GM23338 (cell line): ENCODE measurements at regions not wholly inside any gene's neighbourhood (a gene's known extent, or its start where the extent isn't known, plus 50 kb on each side); places are given as distances from the start of the nearest gene placed in this dataset.
A peak's percentile ranks its signal among the peaks of the same experiment; 100 is the strongest.

Source experiments
- ATAC-seq: fragments of 200-7000 bp; cut with Tn5 transposase; 3 replicates; pipeline ENCODE4 v1.9.1; 2020
- DNase-seq: peaks from one replicate; pipeline ENCODE4 v3.0.0-alpha.2; 2015; ENCODE audit warnings: low spot score
- H2AFZ ChIP-seq: fragments of 200-600 bp; sonication (generic); 2 replicates; pipeline ENCODE4 v1.8.0; 2016; ENCODE audit warnings: antibody characterized with exemption, mild to moderate bottlenecking, moderate library complexity
- H3F3A ChIP-seq: fragments of 200-600 bp; sonication (generic); replicated peaks from 2 replicates; pipeline ENCODE4 v1.8.0; 2017; ENCODE audit warnings: antibody characterized with exemption, mixed run types, low read depth
- H3K27ac ChIP-seq: fragments of 200-600 bp; sonication (generic); 2 replicates; pipeline ENCODE4 v1.6.1; 2016; ENCODE audit warnings: low read depth
- H3K27me3 ChIP-seq: fragments of 200-600 bp; sonication (generic); 2 replicates; pipeline ENCODE4 v1.8.0; 2016; ENCODE audit warnings: mild to moderate bottlenecking, mixed run types, moderate library complexity; ENCODE audit not compliant: insufficient read depth
- H3K36me3 ChIP-seq: fragments of 200-600 bp; sonication (generic); 2 replicates; pipeline ENCODE4 v1.8.0; 2016; ENCODE audit warnings: mild to moderate bottlenecking; ENCODE audit not compliant: insufficient read depth
- H3K4me1 ChIP-seq: fragments of 200-600 bp; sonication (generic); 2 replicates; pipeline ENCODE4 v1.8.0; 2016; ENCODE audit warnings: mild to moderate bottlenecking, moderate library complexity; ENCODE audit not compliant: insufficient read depth
- H3K4me2 ChIP-seq: fragments of 200-600 bp; sonication (generic); 2 replicates; pipeline ENCODE4 v1.7.1; 2017; ENCODE audit warnings: mixed run types
- H3K4me3 ChIP-seq: fragments of 200-600 bp; sonication (generic); 2 replicates; pipeline ENCODE4 v1.6.1; 2016; ENCODE audit warnings: mixed run types
- H3K79me2 ChIP-seq: fragments of 200-600 bp; sonication (generic); replicated peaks from 2 replicates; pipeline ENCODE4 v1.8.0; 2017; ENCODE audit warnings: mild to moderate bottlenecking; ENCODE audit not compliant: insufficient read depth
- H3K9me2 ChIP-seq: fragments of 200-600 bp; sonication (generic); 2 replicates; pipeline ENCODE4 v1.8.0; 2017; ENCODE audit not compliant: insufficient read depth
- H4K20me1 ChIP-seq: fragments of 200-600 bp; sonication (generic); replicated peaks from 2 replicates; pipeline ENCODE4 v1.8.0; 2017; ENCODE audit warnings: mild to moderate bottlenecking; ENCODE audit not compliant: insufficient read depth
- H3K27ac Mint-ChIP-seq: 2 replicates; pipeline ENCODE4 v1.8.0; 2020; ENCODE audit warnings: inconsistent platforms, mild to moderate bottlenecking, moderate library complexity, mixed read lengths
- H3K27me3 Mint-ChIP-seq: 3 replicates; pipeline ENCODE4 v1.8.0; 2022; ENCODE audit warnings: low read depth, mild to moderate bottlenecking, moderate library complexity, mixed read lengths, inconsistent platforms; ENCODE audit not compliant: insufficient read depth, poor library complexity
- H3K36me3 Mint-ChIP-seq: 3 replicates; pipeline ENCODE4 v1.8.0; 2021; ENCODE audit warnings: low read depth, mild to moderate bottlenecking, inconsistent platforms, moderate library complexity, mixed read lengths
- H3K4me1 Mint-ChIP-seq: 3 replicates; pipeline ENCODE4 v1.8.0; 2020; ENCODE audit warnings: mild to moderate bottlenecking, inconsistent platforms, mixed read lengths
- H3K4me3 Mint-ChIP-seq: 3 replicates; pipeline ENCODE4 v1.8.0; 2021; ENCODE audit warnings: moderate library complexity, mild to moderate bottlenecking, inconsistent platforms, mixed read lengths
- H3K9me3 Mint-ChIP-seq: 3 replicates; pipeline ENCODE4 v1.8.0; 2020; ENCODE audit warnings: moderate library complexity, mild to moderate bottlenecking, inconsistent platforms, mixed read lengths
- CREB1 ChIP-seq: fragments of 250-450 bp; sonication (Bioruptor Pico); IDR thresholded peaks from 2 replicates; pipeline ENCODE4 v1.5.0; 2020; ENCODE audit warnings: low read depth, mild to moderate bottlenecking, moderate library complexity
- EZH2 ChIP-seq: fragments of 200-600 bp; sonication (generic); IDR thresholded peaks from one replicate; pipeline ENCODE4 v1.8.0; 2017; ENCODE audit warnings: antibody characterized with exemption, mild to moderate bottlenecking, low read depth; ENCODE audit not compliant: unreplicated experiment
- EZH2phosphoT487 ChIP-seq: fragments of 200-600 bp; sonication (generic); IDR thresholded peaks from one replicate; pipeline ENCODE4 v1.8.1; 2018; ENCODE audit warnings: antibody characterized with exemption; ENCODE audit not compliant: unreplicated experiment
- JUNB ChIP-seq: IDR thresholded peaks from one replicate; pipeline ENCODE4 v1.6.1; 2016; ENCODE audit warnings: antibody characterized with exemption; ENCODE audit not compliant: unreplicated experiment
- NANOG ChIP-seq: IDR thresholded peaks from 2 replicates; pipeline ENCODE4 v1.6.1; 2016; ENCODE audit warnings: antibody characterized with exemption, borderline replicate concordance
- POLR2AphosphoS5 ChIP-seq: IDR thresholded peaks from 2 replicates; pipeline ENCODE4 v1.6.1; 2016; ENCODE audit warnings: antibody characterized with exemption, low read depth
- STAT1 ChIP-seq: IDR thresholded peaks from one replicate; pipeline ENCODE4 v1.6.1; 2016; ENCODE audit warnings: antibody characterized with exemption; ENCODE audit not compliant: unreplicated experiment
- ZNF114 ChIP-seq: fragments of 250-450 bp; sonication (Bioruptor Pico); IDR thresholded peaks from 2 replicates; pipeline ENCODE4 v1.5.0; 2020; ENCODE audit warnings: mild to moderate bottlenecking, moderate library complexity
- ZNF331 ChIP-seq: fragments of 250-450 bp; sonication (Bioruptor Pico); IDR thresholded peaks from 2 replicates; pipeline ENCODE4 v1.5.0; 2020; ENCODE audit warnings: low read depth, mild to moderate bottlenecking, moderate library complexity
- TF ChIP-seq, protein P1 (sequence below): IDR thresholded peaks from one replicate; pipeline ENCODE4 v1.6.1; 2018; ENCODE audit warnings: antibody characterized with exemption; ENCODE audit not compliant: unreplicated experiment
- TF ChIP-seq, protein P2 (sequence below): IDR thresholded peaks from 2 replicates; pipeline ENCODE4 v1.6.1; 2016; ENCODE audit warnings: antibody characterized with exemption
- TF ChIP-seq, protein P3 (sequence below): fragments of 250-450 bp; sonication (Bioruptor Pico); IDR thresholded peaks from 2 replicates; pipeline ENCODE4 v1.5.0; 2020; ENCODE audit warnings: mild to moderate bottlenecking, moderate library complexity
- TF ChIP-seq, protein P4 (sequence below), 2 experiments: fragments of 200-600 bp in 1 of 2; sonication (generic) in 1 of 2; conservative IDR thresholded peaks; 2 replicates each; pipeline versions ENCODE4 v1.5.1 to v1.6.1; 2016 to 2017; ENCODE audit warnings: antibody characterized with exemption in 2 of 2, low read depth in 2 of 2, mild to moderate bottlenecking in 2 of 2, moderate library complexity in 1 of 2

DNA sequence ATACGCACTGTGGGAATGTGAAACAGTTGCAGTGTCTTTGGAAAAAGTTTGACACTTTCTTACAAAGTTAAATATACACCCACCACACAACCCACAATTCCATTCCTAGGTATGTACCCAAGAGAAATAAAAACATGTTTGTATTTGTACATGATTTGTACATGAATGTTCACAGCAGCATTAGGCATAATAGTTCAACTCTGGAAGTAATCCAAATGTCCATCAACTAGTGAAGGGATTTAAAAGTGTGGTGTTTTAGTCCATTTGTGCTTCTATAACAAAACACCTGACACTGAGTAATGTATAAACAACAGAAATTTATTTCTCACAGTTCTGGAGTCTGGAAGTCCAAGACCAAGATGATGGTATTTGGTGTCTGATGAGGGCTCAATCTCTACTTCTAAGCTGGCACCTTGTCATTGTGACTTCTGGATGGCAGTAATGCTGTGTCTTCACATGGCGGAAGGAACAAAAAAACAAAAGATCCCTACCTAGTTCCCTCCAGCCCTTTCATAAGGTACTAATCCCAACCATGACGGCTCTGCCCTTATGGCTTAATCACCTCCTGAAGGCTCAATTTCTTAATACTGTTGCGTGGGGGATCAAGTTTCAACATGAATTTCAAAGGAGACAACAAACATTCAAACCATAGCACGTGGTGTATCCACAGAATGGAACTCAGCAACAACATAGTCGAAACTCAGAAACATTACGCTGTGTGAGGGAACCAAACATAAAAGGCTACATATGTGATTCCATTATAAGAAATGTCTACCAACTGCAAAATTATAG lies 120.5 kb downstream of the AQP9 start:
- H3F3A ChIP-seq = no peaks in the 10 kb centered on the region
- H3K9me3 Mint-ChIP-seq = peaks cover 17% of the 10 kb centered on the region; the same call in 2 of the 3 replicates
- H3K36me3 Mint-ChIP-seq = no peaks in the 10 kb centered on the region; the same call in 2 of the 3 replicates
- DNase-seq = peak; percentile 28
- no peak for TF ChIP-seq ZNF114 (CRISPR knock-in tag)
- TF ChIP-seq, protein P1, sequence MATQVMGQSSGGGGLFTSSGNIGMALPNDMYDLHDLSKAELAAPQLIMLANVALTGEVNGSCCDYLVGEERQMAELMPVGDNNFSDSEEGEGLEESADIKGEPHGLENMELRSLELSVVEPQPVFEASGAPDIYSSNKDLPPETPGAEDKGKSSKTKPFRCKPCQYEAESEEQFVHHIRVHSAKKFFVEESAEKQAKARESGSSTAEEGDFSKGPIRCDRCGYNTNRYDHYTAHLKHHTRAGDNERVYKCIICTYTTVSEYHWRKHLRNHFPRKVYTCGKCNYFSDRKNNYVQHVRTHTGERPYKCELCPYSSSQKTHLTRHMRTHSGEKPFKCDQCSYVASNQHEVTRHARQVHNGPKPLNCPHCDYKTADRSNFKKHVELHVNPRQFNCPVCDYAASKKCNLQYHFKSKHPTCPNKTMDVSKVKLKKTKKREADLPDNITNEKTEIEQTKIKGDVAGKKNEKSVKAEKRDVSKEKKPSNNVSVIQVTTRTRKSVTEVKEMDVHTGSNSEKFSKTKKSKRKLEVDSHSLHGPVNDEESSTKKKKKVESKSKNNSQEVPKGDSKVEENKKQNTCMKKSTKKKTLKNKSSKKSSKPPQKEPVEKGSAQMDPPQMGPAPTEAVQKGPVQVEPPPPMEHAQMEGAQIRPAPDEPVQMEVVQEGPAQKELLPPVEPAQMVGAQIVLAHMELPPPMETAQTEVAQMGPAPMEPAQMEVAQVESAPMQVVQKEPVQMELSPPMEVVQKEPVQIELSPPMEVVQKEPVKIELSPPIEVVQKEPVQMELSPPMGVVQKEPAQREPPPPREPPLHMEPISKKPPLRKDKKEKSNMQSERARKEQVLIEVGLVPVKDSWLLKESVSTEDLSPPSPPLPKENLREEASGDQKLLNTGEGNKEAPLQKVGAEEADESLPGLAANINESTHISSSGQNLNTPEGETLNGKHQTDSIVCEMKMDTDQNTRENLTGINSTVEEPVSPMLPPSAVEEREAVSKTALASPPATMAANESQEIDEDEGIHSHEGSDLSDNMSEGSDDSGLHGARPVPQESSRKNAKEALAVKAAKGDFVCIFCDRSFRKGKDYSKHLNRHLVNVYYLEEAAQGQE = no peak
- TF ChIP-seq, protein P2, sequence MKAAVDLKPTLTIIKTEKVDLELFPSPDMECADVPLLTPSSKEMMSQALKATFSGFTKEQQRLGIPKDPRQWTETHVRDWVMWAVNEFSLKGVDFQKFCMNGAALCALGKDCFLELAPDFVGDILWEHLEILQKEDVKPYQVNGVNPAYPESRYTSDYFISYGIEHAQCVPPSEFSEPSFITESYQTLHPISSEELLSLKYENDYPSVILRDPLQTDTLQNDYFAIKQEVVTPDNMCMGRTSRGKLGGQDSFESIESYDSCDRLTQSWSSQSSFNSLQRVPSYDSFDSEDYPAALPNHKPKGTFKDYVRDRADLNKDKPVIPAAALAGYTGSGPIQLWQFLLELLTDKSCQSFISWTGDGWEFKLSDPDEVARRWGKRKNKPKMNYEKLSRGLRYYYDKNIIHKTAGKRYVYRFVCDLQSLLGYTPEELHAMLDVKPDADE = no peak
- no peak for TF ChIP-seq EZH2phosphoT487
- no peak for TF ChIP-seq CREB1 (CRISPR knock-in tag)
- no peak for TF ChIP-seq POLR2AphosphoS5
- TF ChIP-seq, protein P3, sequence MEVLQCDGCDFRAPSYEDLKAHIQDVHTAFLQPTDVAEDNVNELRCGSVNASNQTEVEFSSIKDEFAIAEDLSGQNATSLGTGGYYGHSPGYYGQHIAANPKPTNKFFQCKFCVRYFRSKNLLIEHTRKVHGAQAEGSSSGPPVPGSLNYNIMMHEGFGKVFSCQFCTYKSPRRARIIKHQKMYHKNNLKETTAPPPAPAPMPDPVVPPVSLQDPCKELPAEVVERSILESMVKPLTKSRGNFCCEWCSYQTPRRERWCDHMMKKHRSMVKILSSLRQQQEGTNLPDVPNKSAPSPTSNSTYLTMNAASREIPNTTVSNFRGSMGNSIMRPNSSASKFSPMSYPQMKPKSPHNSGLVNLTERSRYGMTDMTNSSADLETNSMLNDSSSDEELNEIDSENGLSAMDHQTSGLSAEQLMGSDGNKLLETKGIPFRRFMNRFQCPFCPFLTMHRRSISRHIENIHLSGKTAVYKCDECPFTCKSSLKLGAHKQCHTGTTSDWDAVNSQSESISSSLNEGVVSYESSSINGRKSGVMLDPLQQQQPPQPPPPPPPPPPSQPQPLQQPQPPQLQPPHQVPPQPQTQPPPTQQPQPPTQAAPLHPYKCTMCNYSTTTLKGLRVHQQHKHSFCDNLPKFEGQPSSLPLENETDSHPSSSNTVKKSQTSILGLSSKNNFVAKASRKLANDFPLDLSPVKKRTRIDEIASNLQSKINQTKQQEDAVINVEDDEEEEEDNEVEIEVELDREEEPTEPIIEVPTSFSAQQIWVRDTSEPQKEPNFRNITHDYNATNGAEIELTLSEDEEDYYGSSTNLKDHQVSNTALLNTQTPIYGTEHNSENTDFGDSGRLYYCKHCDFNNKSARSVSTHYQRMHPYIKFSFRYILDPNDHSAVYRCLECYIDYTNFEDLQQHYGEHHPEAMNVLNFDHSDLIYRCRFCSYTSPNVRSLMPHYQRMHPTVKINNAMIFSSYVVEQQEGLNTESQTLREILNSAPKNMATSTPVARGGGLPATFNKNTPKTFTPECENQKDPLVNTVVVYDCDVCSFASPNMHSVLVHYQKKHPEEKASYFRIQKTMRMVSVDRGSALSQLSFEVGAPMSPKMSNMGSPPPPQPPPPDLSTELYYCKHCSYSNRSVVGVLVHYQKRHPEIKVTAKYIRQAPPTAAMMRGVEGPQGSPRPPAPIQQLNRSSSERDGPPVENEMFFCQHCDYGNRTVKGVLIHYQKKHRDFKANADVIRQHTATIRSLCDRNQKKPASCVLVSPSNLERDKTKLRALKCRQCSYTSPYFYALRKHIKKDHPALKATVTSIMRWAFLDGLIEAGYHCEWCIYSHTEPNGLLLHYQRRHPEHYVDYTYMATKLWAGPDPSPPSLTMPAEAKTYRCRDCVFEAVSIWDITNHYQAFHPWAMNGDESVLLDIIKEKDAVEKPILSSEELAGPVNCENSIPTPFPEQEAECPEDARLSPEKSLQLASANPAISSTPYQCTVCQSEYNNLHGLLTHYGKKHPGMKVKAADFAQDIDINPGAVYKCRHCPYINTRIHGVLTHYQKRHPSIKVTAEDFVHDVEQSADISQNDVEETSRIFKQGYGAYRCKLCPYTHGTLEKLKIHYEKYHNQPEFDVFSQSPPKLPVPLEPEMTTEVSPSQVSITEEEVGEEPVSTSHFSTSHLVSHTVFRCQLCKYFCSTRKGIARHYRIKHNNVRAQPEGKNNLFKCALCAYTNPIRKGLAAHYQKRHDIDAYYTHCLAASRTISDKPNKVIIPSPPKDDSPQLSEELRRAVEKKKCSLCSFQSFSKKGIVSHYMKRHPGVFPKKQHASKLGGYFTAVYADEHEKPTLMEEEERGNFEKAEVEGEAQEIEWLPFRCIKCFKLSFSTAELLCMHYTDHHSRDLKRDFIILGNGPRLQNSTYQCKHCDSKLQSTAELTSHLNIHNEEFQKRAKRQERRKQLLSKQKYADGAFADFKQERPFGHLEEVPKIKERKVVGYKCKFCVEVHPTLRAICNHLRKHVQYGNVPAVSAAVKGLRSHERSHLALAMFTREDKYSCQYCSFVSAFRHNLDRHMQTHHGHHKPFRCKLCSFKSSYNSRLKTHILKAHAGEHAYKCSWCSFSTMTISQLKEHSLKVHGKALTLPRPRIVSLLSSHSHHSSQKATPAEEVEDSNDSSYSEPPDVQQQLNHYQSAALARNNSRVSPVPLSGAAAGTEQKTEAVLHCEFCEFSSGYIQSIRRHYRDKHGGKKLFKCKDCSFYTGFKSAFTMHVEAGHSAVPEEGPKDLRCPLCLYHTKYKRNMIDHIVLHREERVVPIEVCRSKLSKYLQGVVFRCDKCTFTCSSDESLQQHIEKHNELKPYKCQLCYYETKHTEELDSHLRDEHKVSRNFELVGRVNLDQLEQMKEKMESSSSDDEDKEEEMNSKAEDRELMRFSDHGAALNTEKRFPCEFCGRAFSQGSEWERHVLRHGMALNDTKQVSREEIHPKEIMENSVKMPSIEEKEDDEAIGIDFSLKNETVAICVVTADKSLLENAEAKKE = no peak
- no peak for TF ChIP-seq ZNF331
- no peak for TF ChIP-seq JUNB
- no peak for TF ChIP-seq STAT1
- no peak for TF ChIP-seq NANOG
- TF ChIP-seq EZH2 = no peak
- TF ChIP-seq, protein P4, sequence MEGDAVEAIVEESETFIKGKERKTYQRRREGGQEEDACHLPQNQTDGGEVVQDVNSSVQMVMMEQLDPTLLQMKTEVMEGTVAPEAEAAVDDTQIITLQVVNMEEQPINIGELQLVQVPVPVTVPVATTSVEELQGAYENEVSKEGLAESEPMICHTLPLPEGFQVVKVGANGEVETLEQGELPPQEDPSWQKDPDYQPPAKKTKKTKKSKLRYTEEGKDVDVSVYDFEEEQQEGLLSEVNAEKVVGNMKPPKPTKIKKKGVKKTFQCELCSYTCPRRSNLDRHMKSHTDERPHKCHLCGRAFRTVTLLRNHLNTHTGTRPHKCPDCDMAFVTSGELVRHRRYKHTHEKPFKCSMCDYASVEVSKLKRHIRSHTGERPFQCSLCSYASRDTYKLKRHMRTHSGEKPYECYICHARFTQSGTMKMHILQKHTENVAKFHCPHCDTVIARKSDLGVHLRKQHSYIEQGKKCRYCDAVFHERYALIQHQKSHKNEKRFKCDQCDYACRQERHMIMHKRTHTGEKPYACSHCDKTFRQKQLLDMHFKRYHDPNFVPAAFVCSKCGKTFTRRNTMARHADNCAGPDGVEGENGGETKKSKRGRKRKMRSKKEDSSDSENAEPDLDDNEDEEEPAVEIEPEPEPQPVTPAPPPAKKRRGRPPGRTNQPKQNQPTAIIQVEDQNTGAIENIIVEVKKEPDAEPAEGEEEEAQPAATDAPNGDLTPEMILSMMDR (conservative IDR thresholded peaks at IDR 0.05; ENCODE audit: low read depth in 2 of 2) = no peak
- no peak overlapping the region for H3K27ac Mint-ChIP-seq
- H3K27ac ChIP-seq = no peak overlapping the region
- no peaks in the 10 kb centered on the region for H3K36me3 ChIP-seq
- no peaks in the 10 kb centered on the region for H3K27me3 ChIP-seq
- H3K79me2 ChIP-seq = no peaks in the 10 kb centered on the region
- H3K4me1 ChIP-seq = peaks cover 15% of the 10 kb centered on the region
- H4K20me1 ChIP-seq = no peaks in the 10 kb centered on the region
- H3K4me1 Mint-ChIP-seq = peaks cover 17% of the 10 kb centered on the region
- no peak overlapping the region for H3K4me3 Mint-ChIP-seq
- ATAC-seq = no peak
- H2AFZ ChIP-seq = peak overlapping the region; percentile 93; the same call in 1 of the 2 replicates
- no peaks in the 10 kb centered on the region for H3K27me3 Mint-ChIP-seq
- peaks cover 9% of the 10 kb centered on the region for H3K9me2 ChIP-seq
- no peak overlapping the region for H3K4me2 ChIP-seq
- H3K4me3 ChIP-seq = no peak overlapping the region
